Right lobe of liver (tissue), 6 donors: ENCODE measurements at regions not wholly inside any gene's neighbourhood (a gene's known extent, or its start where the extent isn't known, plus 50 kb on each side); places are given as distances from the start of the nearest gene placed in this dataset.

Experiments
- ATAC-seq, 4 donors: fragments of 200-7000 bp; cut with Tn5 transposase; one replicate each; pipeline ENCODE4 v1.9.1; 2020; ENCODE audit warnings: mild to moderate bottlenecking in 4 of 4, moderate library complexity in 4 of 4
- DNase-seq, 3 donors: peaks; one replicate each; pipeline ENCODE4 v3.0.0-alpha.2; 2020
- H3K27ac ChIP-seq, 3 donors: fragments of 200-600 bp; one replicate each; pipeline ENCODE4 v1.8.0; 2022
- H3K27me3 ChIP-seq, 2 donors: fragments of 200-600 bp; one replicate each; pipeline ENCODE4 v1.8.0; 2022
- H3K36me3 ChIP-seq, 4 donors: fragments of 200-600 bp; sonication (generic) in 1 of 4; one replicate each; pipeline versions ENCODE4 v1.5.1 to v1.8.0; 2017 to 2022; ENCODE audit warnings: control low read depth in 1 of 4
- H3K4me1 ChIP-seq, 4 donors: fragments of 200-600 bp; sonication (generic) in 1 of 4; one replicate each; pipeline versions ENCODE4 v1.5.1 to v1.8.0; 2017 to 2022; ENCODE audit warnings: control low read depth in 1 of 4
- H3K4me3 ChIP-seq, 3 donors: fragments of 200-600 bp; one replicate each; pipeline ENCODE4 v1.8.0; 2022
- H3K9me3 ChIP-seq, 4 donors: fragments of 200-600 bp; sonication (generic) in 1 of 4; one replicate each; pipeline versions ENCODE4 v1.5.1 to v1.8.0; 2017 to 2022; ENCODE audit warnings: control low read depth in 1 of 4
- CTCF ChIP-seq, 4 donors: fragments of 200-600 bp in 3 of 4; fragments of 450-650 bp in 1 of 4; IDR thresholded peaks; one replicate each; pipeline versions ENCODE4 v1.5.1 to v1.8.0; 2016 to 2022; ENCODE audit warnings: antibody characterized with exemption in 4 of 4, mild to moderate bottlenecking in 2 of 4
- POLR2A ChIP-seq: fragments of 450-650 bp; IDR thresholded peaks from one replicate; pipeline ENCODE4 v1.6.1; 2017; ENCODE audit warnings: antibody characterized with exemption, mild to moderate bottlenecking
- WGBS: methylation state at CpG from one replicate; pipeline ENCODE4 v1.1.6; 2018; ENCODE audit warnings: low coverage, low lambda C conversion rate; ENCODE audit not compliant: insufficient coverage; ENCODE audit errors: missing lambda C conversion rate; 5-methylcytosine and 5-hydroxymethylcytosine counted together
- intact Hi-C, 2 donors: fragments of 100-400 bp; cut with DNase I; formaldehyde crosslinking; loops; one replicate each; pipeline versions ENCODE4 v1.11.2 to v1.14.1; 2022
- donor health status: DM: no; HTN: yes; CAD: no.
- donor health status: DM: no; HTN: no; CAD: no.
- donor health status: DM: no; HTN: no; CAD: no.
- donor health status: DM: no; HTN: yes; CAD: no.
- donor health status: DM: no; HTN: yes; CAD: no.

GRCh38 chr2:172340394-172340793 is 87.0 kb upstream of the ITGA6 start:
- H3K4me3 ChIP-seq: peak overlapping the region in 2 of 3 donors; percentile 5 to 17
- H3K27me3 ChIP-seq: no peaks in the 10 kb centered on the region
- peak overlapping the region; percentile 53 to 63 (median 60) for H3K27ac ChIP-seq
- no peaks in the 10 kb centered on the region for H3K9me3 ChIP-seq
- H3K4me1 ChIP-seq: peaks cover 0 to 25% (median 3%) of the 10 kb centered on the region in 4 donors
- intact Hi-C loops: no loop called here
- 9% methylated on average over 4 of the region's 4 CpGs for WGBS
- H3K36me3 ChIP-seq: no peaks in the 10 kb centered on the region
- DNase-seq (no peak), ATAC-seq (peak; percentile 24 to 50 (median 36))
- TF ChIP-seq POLR2A (no peak), CTCF (IDR thresholded peaks at IDR 0.05) (no peak)

DNA sequence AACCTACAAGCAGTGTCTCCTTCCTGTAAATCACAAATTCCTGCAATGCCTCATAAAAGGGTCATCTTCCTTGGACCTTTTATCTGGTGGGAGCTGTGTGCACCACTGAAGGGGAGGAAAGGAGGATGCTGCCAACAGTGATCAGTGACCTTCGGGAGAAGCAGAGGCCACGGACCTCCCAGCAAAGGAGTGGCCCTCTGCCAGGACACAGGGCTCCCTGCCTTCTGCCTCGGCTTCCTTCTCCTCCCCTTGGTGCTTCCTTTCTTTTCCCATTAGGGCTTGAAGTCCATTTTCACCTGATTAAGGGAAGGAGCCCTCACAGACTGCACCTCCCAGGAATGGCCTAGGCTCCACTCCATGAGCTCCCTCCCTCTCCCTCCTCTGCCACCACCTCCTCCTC is 85.3 kb upstream of the ITGA6 start:
- DNase-seq (no peak), ATAC-seq (no peak)
- peaks cover 0 to 27% (median 3%) of the 10 kb centered on the region in 4 donors for H3K4me1 ChIP-seq
- WGBS: 23% methylated on average over 3 of the region's 3 CpGs
- H3K27ac ChIP-seq: no peak overlapping the region
- H3K4me3 ChIP-seq: no peak overlapping the region
- no peaks in the 10 kb centered on the region for H3K27me3 ChIP-seq
- H3K36me3 ChIP-seq: no peaks in the 10 kb centered on the region
- TF ChIP-seq POLR2A (no peak), CTCF (IDR thresholded peaks at IDR 0.05) (no peak)
- no peaks in the 10 kb centered on the region for H3K9me3 ChIP-seq
- intact Hi-C loops: no loop called here

GRCh38 chr2:172342611-172343010 is 84.8 kb upstream of the ITGA6 start:
- Histone ChIP-seq H3K27me3 (no peaks in the 10 kb centered on the region), H3K4me3 (no peak overlapping the region), H3K9me3 (no peaks in the 10 kb centered on the region), H3K4me1 (peaks cover 0 to 32% (median 3%) of the 10 kb centered on the region in 4 donors), H3K36me3 (no peaks in the 10 kb centered on the region), H3K27ac (no peak overlapping the region)
- 94% methylated on average over 3 of the region's 3 CpGs for whole genome bisulfite sequencing
- TF ChIP-seq POLR2A: no peak
- TF ChIP-seq CTCF (IDR thresholded peaks at IDR 0.05): no peak
- intact Hi-C loops: no loop called here
- ATAC-seq (no peak), DNase-seq (no peak)

GRCh38 chr2:172344159-172344558 is 83.2 kb upstream of the ITGA6 start:
- Histone ChIP-seq H3K4me1 (peaks cover 0 to 41% (median 3%) of the 10 kb centered on the region in 4 donors), H3K4me3 (no peak overlapping the region), H3K27ac (no peak overlapping the region), H3K27me3 (no peaks in the 10 kb centered on the region), H3K9me3 (no peaks in the 10 kb centered on the region), H3K36me3 (no peaks in the 10 kb centered on the region)
- ATAC-seq (no peak), DNase-seq (no peak)
- WGBS: 96% methylated on average over 2 of the region's 2 CpGs
- intact Hi-C loops: no loop called here
- no peak for TF ChIP-seq POLR2A
- TF ChIP-seq CTCF (IDR thresholded peaks at IDR 0.05): no peak
